CD4-positive, alpha-beta T cell treated with Interleukin-15 for 1 hour (primary cell): ENCODE measurements at regions not wholly inside any gene's neighbourhood (a gene's known extent, or its start where the extent isn't known, plus 50 kb on each side); places are given as distances from the start of the nearest gene placed in this dataset.

ENCODE experiments used
- DNase-seq: peaks from one replicate; pipeline ENCODE4 v3.0.0-alpha.2; 2020

DNA sequence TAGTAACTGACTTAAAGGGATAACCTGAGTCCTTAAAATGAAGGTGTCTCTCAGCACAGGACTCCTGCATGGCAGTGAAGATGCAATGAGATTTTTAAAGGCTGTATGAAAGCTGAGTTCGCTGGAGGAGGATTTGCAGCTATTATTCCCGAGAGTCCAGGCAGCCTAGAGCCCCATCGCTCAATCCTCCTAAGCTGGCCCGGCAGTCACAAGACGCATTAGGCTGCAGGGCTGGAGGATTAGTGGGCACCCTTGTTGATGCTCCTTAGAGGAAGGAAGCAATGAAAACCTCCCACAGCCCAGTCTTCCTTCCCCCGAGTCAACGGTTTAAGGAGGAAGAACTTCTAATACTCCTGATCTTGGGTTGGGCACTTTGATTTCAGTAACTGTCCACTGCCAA lies 239.5 kb downstream of the EFNB2 start:
- DNase-seq: no peak

GRCh38 chr13:106291006-106291405 lies 244.5 kb downstream of the EFNB2 start:
- DNase-seq: no peak

GRCh38 chr13:106287351-106287750 lies 248.1 kb downstream of the EFNB2 start:
- DNase-seq: no peak

DNA sequence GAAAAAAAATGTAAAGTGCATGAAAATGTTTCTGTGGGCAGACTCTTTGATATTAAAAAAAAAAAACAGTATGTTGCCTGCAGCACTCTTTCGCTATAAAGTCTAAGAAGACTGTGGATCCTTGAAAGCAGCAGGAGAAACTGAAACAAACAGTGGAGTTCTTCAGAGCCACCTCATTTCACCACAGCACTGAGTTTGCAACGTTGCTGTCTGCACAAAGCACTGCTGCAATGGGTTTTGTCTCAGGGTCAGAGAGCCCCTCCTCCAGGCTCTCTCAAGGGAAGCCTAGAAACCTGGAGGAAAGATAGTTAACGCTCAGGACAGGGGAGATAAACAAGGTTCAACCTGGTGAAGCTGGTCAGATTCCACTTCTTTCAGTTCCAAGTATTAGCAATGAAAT lies 248.7 kb downstream of the EFNB2 start:
- DNase-seq: no peak

GRCh38 chr13:106284358-106284757 lies 251.1 kb downstream of the EFNB2 start:
- DNase-seq: no peak

- DNase-seq: no peak
Measured at GRCh38 chr13:106281426-106281825, 254.0 kb downstream of the EFNB2 start.

DNA sequence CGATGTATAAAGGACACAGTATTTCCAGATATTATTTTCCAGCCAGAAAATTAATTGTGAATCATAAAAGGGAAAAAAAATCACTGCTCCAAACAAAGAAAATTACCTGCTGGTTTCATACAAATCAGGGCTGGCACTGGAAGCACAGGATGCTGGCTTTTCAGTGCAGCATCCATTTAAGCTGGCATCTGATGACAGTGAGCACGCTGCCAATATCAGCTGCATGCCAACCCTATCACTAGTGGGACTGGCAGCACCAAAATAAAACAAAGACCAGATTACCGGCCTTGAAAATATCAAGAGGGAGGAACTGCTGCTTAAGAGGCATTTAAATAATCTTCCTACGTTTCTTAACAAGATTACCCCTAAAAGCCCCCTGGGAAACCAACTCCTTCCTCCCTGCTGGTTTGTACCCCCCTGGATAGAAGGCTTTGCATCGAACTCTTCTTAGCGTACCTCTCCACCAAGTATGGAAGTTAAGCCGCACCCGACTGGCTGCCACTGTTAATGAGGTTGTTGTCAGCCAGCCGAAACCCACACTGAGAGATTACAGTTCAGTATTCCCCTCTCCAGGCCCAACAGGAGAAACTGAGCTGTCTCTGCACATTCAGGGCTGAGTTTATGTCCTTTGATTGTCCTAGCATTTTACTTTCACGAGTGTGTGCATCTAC lies 257.8 kb downstream of the EFNB2 start:
- no peak for DNase-seq

- DNase-seq: no peak
Measured at GRCh38 chr13:106276876-106277275, 258.6 kb downstream of the EFNB2 start.

- DNase-seq: no peak
Measured at GRCh38 chr13:106275446-106276032, 259.9 kb downstream of the EFNB2 start.

DNA sequence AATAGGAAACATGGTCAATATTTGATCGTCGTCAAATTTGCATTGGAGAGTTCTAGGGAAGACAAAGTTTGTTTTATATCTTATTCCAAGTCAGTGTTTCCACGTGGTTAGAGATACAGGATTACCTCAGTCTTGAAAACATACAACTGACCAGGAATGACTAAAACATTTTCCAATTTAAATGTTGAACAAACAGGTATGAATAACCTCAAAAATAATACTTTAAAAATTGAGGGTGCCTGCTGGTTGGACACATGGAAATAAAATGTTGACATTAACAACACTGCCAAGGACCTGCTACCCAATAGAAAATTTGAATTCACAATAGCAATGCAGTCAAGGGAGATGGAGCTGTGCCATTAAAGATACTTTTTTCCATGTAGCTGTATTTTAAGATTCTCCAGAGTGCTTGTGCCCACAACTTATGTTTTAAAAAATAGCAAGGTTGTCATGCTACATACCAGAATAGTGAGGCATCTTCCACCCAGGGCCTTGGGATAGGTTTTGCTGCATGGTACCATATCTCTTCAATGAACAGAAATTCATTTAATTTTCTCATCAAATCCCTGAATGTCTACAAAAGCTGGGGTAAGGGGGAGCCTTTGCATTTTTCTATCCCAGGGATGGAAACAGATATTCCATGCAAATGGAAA lies 260.8 kb downstream of the EFNB2 start:
- DNase-seq: no peak

DNA sequence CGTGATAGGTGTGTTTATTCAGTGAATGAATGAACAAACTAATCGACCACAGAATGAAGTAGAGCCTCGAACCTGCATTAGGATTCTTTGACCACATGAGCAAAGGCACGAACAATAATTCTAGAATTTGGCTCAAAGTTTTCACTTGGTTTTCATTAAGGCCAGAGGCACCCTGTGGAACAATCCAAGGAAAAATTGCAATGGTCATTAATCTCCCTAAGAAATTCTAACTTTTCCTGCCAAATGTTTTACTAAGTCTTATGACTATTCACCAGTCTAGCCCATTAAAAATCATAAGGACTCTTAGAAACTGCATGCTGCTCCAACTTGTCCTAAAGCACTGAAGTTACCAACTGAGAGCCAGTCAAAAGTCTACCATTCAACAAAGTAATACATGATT lies 271.7 kb downstream of the EFNB2 start:
- DNase-seq: no peak

- no peak for DNase-seq
Measured at GRCh38 chr13:106262886-106263285, 272.6 kb downstream of the EFNB2 start.

- no peak for DNase-seq
Measured at GRCh38 chr13:106261450-106261849, 274.0 kb downstream of the EFNB2 start.

DNA sequence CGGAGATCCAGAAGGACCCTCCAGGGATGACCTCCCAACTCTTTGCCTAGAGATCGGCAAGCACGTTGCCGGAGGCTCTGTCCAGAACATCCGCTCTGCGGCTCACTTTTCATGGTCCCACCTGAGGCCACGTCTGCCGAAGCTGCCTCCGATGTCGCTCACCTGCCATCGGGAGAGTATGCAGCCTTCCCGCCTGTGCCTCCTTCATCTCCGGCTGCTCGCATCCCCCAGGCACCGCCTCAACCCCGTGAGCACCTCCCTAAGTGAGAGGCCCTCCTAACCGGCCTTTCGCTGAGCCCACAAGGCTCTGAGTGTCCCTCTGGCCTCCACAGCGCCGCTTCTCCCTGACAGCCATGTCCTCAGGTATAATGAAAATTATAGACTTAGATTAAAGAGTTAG lies 275.1 kb downstream of the EFNB2 start:
- DNase-seq: no peak

GRCh38 chr13:106259928-106260327 lies 275.5 kb downstream of the EFNB2 start:
- DNase-seq: no peak

- no peak for DNase-seq
Measured at GRCh38 chr13:106246666-106247188, 288.7 kb downstream of the EFNB2 start.

DNA sequence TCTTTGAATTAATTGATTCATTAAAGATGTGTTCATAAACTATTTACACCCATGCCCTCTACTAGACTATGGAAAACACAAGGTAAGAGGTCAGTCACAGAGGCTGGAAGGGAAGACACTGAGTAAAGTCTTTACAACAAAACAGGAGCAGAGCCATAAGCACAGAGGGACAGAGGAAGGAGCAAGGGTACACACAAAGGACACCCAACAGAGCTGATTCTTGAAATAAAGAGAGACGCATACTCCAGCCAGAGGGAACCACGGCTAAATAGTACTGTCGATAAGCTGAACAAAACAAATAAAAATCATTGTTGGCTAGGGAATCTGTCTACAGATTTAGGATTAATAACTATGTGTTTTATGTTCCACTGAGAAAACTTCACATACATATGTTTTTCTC lies 289.2 kb downstream of the EFNB2 start:
- no peak for DNase-seq

- DNase-seq: no peak
Measured at GRCh38 chr13:106243011-106243565, 292.4 kb downstream of the EFNB2 start.

GRCh38 chr13:106241974-106242953 lies 293.2 kb downstream of the EFNB2 start:
- DNase-seq: no peak

GRCh38 chr13:106238690-106239089 lies 296.8 kb downstream of the EFNB2 start:
- no peak for DNase-seq

GRCh38 chr13:106234636-106235035 lies 300.8 kb downstream of the EFNB2 start:
- no peak for DNase-seq

GRCh38 chr13:106233134-106233735 lies 302.2 kb downstream of the EFNB2 start:
- no peak for DNase-seq
